Stomach (tissue), 4 donors: ENCODE measurements at regions not wholly inside any gene's neighbourhood (a gene's known extent, or its start where the extent isn't known, plus 50 kb on each side); places are given as distances from the start of the nearest gene placed in this dataset.

Experiments
- EP300 ChIP-seq: sonication (generic); formaldehyde crosslinking; IDR thresholded peaks from one replicate; pipeline ENCODE4 v1.6.1; 2017; ENCODE audit warnings: antibody characterized with exemption
- POLR2A ChIP-seq, 4 donors: fragments of 450-650 bp; IDR thresholded peaks; one replicate each; pipeline ENCODE4 v1.6.1; 2016; ENCODE audit warnings: antibody characterized with exemption in 4 of 4, control low read depth in 2 of 4, mild to moderate bottlenecking in 1 of 4, moderate library complexity in 1 of 4
- POLR2AphosphoS5 ChIP-seq, 3 donors: sonication (generic); formaldehyde crosslinking; IDR thresholded peaks; one replicate each; pipeline ENCODE4 v1.6.1; 2016; ENCODE audit warnings: antibody characterized with exemption in 3 of 3
- TF ChIP-seq, protein P1 (sequence below), 7 experiments: fragments of 450-650 bp in 4 of 7; fragments of 200-600 bp in 3 of 7; sonication (generic) in 3 of 7; IDR thresholded peaks; one replicate each; pipeline ENCODE4 v1.5.1; 2016 to 2019; ENCODE audit warnings: antibody characterized with exemption in 7 of 7, control low read depth in 2 of 7, mild to moderate bottlenecking in 1 of 7

DNA sequence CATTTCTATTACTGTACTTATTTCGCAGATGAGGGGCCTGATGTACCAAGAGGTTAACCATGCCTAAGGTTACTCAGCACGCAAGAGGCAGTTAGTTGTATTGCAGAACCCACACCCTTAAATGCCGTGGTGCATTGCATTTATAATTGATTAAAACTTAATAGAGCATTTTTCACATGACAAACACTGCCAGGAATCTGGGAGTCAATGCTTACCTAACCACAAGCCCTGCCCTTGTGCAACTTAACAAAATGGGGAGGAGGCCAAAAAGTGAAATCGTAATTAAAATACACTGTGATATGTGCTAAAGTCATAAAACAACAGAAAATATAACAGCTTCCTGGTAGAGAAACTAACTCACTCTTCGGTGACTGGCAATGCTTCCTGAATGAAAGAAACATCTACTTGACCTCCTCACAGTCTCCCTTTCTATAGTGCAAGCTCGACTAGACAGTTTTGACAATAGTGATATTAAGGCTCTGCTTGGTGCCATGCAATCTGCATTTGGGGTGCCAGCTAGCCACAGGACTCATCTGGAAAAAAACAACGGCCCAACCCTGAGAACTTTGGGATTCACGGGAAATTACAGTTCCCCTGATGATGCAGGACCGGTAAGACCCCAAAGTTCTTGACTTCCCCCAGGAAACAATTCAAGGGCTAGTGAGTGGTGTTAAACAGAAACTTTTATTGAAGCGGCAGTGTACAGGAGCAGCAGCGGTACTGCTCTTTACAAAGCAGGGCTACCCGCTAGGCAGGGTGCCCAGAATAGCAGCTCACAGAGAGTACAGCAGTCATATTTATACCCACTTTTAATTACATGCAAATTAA, 612.4 kb downstream of the TNS3 start:
- TF ChIP-seq, protein P1, sequence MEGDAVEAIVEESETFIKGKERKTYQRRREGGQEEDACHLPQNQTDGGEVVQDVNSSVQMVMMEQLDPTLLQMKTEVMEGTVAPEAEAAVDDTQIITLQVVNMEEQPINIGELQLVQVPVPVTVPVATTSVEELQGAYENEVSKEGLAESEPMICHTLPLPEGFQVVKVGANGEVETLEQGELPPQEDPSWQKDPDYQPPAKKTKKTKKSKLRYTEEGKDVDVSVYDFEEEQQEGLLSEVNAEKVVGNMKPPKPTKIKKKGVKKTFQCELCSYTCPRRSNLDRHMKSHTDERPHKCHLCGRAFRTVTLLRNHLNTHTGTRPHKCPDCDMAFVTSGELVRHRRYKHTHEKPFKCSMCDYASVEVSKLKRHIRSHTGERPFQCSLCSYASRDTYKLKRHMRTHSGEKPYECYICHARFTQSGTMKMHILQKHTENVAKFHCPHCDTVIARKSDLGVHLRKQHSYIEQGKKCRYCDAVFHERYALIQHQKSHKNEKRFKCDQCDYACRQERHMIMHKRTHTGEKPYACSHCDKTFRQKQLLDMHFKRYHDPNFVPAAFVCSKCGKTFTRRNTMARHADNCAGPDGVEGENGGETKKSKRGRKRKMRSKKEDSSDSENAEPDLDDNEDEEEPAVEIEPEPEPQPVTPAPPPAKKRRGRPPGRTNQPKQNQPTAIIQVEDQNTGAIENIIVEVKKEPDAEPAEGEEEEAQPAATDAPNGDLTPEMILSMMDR (IDR thresholded peaks at IDR 0.05) = no peak
- TF ChIP-seq EP300 (no peak), POLR2AphosphoS5 (IDR thresholded peaks at IDR 0.05) (no peak), POLR2A (IDR thresholded peaks at IDR 0.05) (no peak)
